HG03064 (cell line): ENCODE measurements at regions not wholly inside any gene's neighbourhood (a gene's known extent, or its start where the extent isn't known, plus 50 kb on each side); places are given as distances from the start of the nearest gene placed in this dataset.
"Not testable (repeated sequence)": the region's sequence is repeated elsewhere in the genome, so short reads cannot be mapped to it uniquely, and the experiment has no call there.

Experiments used
- ATAC-seq: cut with Tn5 transposase; IDR thresholded peaks from one replicate; pipeline ENCODE4 v1.9.1; 2021; ENCODE audit warnings: low read depth; ENCODE audit not compliant: unreplicated experiment

GRCh38 chr4:148693913-148694649 lies 251.9 kb upstream of the NR3C2 start:
- no peak for ATAC-seq

DNA sequence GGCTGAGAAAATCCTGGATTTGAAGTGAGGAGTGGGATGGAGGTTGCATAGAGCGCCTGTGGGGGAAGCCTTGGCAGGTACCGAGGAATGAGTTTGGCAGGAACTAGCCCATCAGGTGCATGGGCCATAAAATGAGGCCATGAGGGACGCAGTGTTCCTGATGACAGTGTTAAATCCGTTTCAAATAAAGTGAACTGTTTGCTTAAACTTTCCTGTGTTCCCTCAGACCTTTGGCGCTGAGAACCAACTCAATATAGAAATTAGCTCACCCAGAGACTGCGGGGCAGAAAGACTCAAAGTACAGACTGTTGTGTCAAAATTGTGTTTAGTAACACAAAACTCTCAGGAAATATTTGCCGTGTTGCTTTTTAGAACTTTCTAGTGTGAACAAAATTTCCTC lies 250.0 kb upstream of the NR3C2 start:
- no peak for ATAC-seq

GRCh38 chr4:148686449-148686848 lies 244.2 kb upstream of the NR3C2 start:
- ATAC-seq = no peak

- ATAC-seq = no peak
These were observed 242.4 kb upstream of the NR3C2 start for GRCh38 chr4:148684638-148685037.

- ATAC-seq = no peak
These were observed 238.7 kb upstream of the NR3C2 start for GRCh38 chr4:148680884-148681283.

DNA sequence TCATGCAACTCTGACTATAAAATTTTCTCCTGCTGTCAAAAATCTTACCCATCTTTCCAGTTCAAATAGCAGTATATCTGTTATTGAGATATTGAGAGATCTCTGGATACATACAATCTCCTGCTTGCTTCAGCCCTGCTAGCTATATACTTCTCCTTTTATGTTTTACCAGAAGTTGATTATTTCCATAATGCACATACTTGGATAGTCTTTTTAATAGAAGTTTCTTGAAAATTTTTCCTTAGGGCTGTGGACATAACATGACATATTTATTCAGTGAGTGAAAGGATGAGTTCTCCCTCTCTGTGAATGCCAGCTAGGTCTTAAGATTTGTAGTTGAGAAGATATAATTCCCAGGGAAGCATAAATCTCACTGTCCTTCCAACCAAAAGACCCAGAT lies 234.1 kb upstream of the NR3C2 start:
- ATAC-seq = no peak

DNA sequence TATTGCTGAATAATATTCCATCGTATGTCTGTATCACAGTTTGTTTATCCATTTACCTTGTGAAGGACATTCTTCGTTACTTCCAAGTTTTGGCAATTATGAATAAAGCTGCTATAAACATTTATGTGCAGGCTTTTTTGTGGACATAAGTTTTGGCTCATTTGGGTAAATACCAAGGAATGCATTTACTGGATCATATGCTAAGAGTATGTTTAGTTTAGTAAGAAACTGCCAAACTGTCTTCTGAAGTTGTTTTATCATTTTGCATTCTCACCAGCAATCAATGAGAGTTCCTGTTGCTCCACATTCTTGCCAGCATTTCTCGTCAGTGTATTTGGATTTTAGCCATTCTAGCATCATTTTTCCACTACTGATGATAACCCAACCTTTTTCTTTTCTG lies 232.7 kb upstream of the NR3C2 start:
- no peak for ATAC-seq

GRCh38 chr4:148664636-148665035 lies 222.4 kb upstream of the NR3C2 start:
- ATAC-seq = no peak

GRCh38 chr4:148654131-148654530 lies 211.9 kb upstream of the NR3C2 start:
- ATAC-seq = no peak

GRCh38 chr4:148653681-148654080 lies 211.5 kb upstream of the NR3C2 start:
- no peak for ATAC-seq

- ATAC-seq = no peak
These were observed 209.8 kb upstream of the NR3C2 start for GRCh38 chr4:148651991-148652390.

DNA sequence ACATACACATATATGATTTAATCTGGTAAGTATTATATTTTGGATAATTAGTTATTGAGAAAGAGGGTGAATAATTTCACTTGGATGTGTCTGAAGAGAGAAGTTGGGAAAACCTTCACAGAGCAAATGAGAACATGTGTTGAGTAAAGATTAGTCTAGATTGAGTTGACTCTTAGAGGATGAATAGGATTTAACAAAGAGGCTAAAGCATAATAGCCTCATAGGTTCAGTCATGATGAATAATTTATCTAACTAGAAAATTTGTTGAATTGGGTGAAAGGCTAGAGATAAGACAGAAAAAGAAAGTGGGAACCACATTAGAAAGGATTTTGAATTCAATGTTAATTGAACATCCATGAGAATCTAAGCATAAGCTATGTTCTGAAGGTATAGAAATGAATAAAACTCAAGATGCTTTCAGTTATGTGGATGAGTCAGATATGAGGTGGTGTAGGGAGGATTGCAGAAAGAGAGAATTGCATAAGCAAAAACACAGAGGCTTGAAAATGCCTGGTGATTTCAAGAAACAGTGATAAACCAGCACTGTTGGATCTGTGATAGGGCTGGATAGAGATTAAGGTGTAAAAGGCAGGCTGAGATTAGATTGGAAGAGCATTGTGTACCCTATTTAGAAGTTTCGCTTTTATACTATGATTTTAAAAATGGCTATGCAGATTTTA lies 207.6 kb upstream of the NR3C2 start:
- ATAC-seq = no peak

DNA sequence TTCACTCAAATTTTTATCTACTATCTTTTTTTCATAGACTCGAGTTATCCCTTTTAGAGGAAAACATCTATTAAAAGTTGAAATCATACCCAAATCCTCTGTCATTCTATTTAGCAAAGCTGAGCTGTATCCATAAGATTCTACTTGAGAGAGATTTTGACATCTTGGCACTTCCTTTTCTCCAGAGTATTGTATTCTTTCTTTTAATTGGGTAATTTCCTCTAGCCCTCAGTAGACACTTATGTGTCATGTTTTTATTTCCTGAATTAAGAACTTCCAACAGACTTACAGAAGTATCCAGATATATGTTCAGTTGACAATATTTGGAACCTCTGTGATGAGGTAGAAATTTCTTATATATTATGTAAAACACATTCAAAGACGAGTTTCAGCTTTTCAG lies 201.6 kb upstream of the NR3C2 start:
- no peak for ATAC-seq

DNA sequence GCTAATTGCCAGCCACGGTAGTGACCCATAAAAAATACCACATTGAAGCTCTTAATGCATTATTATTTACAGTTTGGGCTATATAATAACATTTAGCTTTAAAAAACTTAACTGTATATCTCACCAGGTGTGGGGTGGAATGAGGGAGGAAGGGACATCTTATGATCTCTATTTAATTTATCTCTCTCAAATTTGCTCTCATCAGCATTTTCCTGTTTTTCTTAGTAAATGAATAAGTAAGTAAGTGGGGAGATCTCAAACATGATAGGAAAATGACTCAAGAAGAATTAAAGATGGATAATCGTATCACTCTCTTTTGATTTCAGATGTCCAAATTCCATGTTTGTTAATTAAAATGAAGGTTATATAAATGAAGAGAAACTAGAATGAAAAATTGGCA lies 200.7 kb upstream of the NR3C2 start:
- ATAC-seq = no peak

DNA sequence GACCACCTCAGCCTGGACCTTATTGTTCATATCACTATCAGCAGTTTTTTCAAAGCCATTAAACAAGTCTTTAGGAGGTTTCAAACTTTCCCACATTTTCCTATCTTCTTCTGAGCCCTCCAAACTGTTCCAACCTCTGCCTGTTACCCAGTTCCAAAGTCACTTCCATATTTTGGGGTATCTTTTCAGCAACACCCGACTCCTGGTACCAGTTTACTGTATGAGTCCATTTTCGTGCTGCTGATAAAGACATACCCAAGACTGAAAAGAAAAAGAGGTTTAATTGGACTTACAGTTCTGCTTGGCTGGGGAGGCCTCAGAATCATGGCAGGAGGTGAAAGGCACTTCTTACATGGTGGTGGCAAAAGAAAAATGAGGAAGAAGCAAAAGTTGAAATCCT lies 195.9 kb upstream of the NR3C2 start:
- ATAC-seq = not testable (repeated sequence)

DNA sequence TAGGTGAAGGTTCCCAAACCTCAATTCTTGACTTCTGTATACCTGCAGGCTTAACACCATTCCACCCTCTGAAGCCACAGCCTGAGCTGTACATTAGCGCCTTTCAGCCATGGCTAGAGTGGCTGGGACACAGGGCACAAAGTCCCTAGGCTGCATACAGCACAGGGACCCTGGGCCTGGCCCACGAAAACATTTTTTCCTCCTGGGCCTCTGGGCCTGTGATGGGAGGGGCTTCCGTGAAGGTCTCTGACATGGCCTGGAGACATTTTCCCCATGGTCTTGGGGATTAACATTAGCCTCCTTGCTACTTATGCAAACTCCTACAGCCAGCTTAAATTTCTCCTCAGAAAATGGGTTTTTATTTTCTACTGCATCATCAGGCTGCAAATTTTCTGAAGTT lies 195.2 kb upstream of the NR3C2 start:
- not testable (repeated sequence) for ATAC-seq

DNA sequence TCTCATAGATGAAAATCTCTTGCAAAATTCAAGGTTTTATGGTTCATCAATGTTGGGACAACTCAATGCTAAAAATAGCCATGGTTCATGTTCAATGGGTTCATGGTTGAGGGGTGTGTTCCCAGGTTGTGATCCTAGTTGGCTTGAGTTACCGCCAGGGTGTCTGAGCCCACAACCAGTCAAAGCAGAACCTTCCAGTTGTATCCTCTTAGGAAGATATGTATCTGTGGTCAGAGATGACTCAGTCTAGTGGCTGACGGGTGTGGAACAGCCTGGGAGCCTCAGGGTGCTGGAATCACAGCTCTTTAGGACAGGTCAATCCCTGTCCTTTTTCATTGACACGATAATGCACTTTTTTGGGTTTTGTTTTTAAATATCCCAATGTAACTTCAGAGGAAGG lies 192.3 kb upstream of the NR3C2 start:
- ATAC-seq = no peak

GRCh38 chr4:148633720-148634119 lies 191.5 kb upstream of the NR3C2 start:
- ATAC-seq = no peak

DNA sequence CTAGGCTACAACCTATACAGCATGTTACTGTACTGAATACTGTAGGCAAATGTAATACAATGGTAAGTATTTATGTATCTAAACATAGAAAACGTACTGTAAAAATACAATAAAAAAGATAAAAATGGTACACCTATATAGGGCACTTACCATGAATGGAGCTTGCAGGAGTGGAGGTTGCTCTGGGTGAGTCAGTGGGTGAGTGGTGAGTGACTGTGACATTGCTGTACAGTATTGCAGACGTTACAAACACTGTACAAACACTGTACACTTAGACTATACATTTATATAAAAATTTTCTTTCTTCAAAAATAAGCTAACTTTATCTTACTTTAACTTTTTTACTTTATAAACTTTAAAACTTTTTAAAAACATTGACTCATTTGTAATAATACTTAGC lies 190.3 kb upstream of the NR3C2 start:
- ATAC-seq = no peak

DNA sequence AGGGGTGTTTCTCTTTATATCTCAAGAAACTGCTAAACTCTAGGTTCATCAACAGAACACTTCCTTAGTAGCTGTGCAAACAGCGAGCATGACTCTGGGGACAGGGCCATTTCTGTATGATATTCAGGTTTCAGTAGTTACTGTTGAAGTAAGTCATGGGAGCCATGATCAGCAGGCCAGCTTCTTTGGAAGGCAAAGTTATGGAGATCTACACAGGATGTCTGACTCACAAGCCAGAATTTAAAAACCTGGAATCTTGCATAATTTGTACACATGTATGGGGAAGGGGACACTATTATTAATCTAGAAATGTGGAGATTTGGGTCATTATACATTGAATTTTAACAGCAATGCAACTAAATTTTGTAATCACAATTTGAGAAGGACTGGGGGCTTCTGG lies 187.8 kb upstream of the NR3C2 start:
- ATAC-seq = no peak

GRCh38 chr4:148618856-148619255 lies 176.6 kb upstream of the NR3C2 start:
- no peak for ATAC-seq

- ATAC-seq = no peak
These were observed 166.8 kb upstream of the NR3C2 start for GRCh38 chr4:148608968-148609367.
